GM19463 (cell line): ENCODE measurements at regions not wholly inside any gene's neighbourhood (a gene's known extent, or its start where the extent isn't known, plus 50 kb on each side); places are given as distances from the start of the nearest gene placed in this dataset.

Experiments
- ATAC-seq: cut with Tn5 transposase; IDR thresholded peaks from one replicate; pipeline ENCODE4 v1.9.1; 2021; ENCODE audit warnings: mild to moderate bottlenecking, moderate library complexity; ENCODE audit not compliant: unreplicated experiment

- ATAC-seq = no peak
These were observed 178.0 kb upstream of the DMRT1 start for GRCh38 chr9:663541-663940.

GRCh38 chr9:665296-665695, 176.2 kb upstream of the DMRT1 start:
- ATAC-seq = no peak

- no peak for ATAC-seq
These were observed 169.5 kb upstream of the DMRT1 start for GRCh38 chr9:671997-672396.

- ATAC-seq = no peak
These were observed 168.6 kb upstream of the DMRT1 start for GRCh38 chr9:672851-673250.

GRCh38 chr9:673264-673965, 168.1 kb upstream of the DMRT1 start:
- no peak for ATAC-seq

- ATAC-seq = no peak
These were observed 167.5 kb upstream of the DMRT1 start for GRCh38 chr9:673966-674526.

- ATAC-seq = no peak
These were observed 165.7 kb upstream of the DMRT1 start for GRCh38 chr9:675697-676370.

GRCh38 chr9:676780-677438, 164.6 kb upstream of the DMRT1 start:
- ATAC-seq = no peak

GRCh38 chr9:677461-678097, 163.9 kb upstream of the DMRT1 start:
- no peak for ATAC-seq

- no peak for ATAC-seq
These were observed 162.6 kb upstream of the DMRT1 start for GRCh38 chr9:678897-679296.

- ATAC-seq = no peak
These were observed 162.0 kb upstream of the DMRT1 start for GRCh38 chr9:679462-679861.

- ATAC-seq = no peak
These were observed 161.4 kb upstream of the DMRT1 start for GRCh38 chr9:680106-680505.

- no peak for ATAC-seq
These were observed 158.6 kb upstream of the DMRT1 start for GRCh38 chr9:682633-683508.

- ATAC-seq = no peak
These were observed 157.9 kb upstream of the DMRT1 start for GRCh38 chr9:683509-684021.

GRCh38 chr9:684054-684890, 157.2 kb upstream of the DMRT1 start:
- no peak for ATAC-seq

- ATAC-seq = no peak
These were observed 156.6 kb upstream of the DMRT1 start for GRCh38 chr9:684941-685340.

- ATAC-seq = no peak
These were observed 155.1 kb upstream of the DMRT1 start for GRCh38 chr9:686321-686813.

- ATAC-seq = no peak
These were observed 154.3 kb upstream of the DMRT1 start for GRCh38 chr9:687034-687785.
